ENCODE measurements at regions not wholly inside any gene's neighbourhood (a gene's known extent, or its start where the extent isn't known, plus 50 kb on each side); places are given as distances from the start of the nearest gene placed in this dataset.
"Not testable (repeated sequence)": the region's sequence is repeated elsewhere in the genome, so short reads cannot be mapped to it uniquely, and the experiment has no call there.

GRCh38 chr3:35849496-35849895 is 210.2 kb downstream of the ARPP21 start:
- Mint-ChIP-seq H3K4me1 (no peaks in the 10 kb centered on the region), H3K36me3 (no peaks in the 10 kb centered on the region), H3K27ac (no peak overlapping the region), H3K4me3 (no peak overlapping the region), H3K9me3 (no peaks in the 10 kb centered on the region), H3K27me3 (no peaks in the 10 kb centered on the region)
- CTCF ChIA-PET = no interaction called here
- DNase-seq = no peak

GRCh38 chr3:35849963-35850362 is 210.6 kb downstream of the ARPP21 start:
- CTCF ChIA-PET = no interaction called here
- Mint-ChIP-seq H3K4me3 (no peak overlapping the region), H3K9me3 (no peaks in the 10 kb centered on the region), H3K27ac (no peak overlapping the region), H3K36me3 (no peaks in the 10 kb centered on the region), H3K4me1 (no peaks in the 10 kb centered on the region), H3K27me3 (no peaks in the 10 kb centered on the region)
- no peak for DNase-seq

GRCh38 chr3:35857004-35857403 is 217.7 kb downstream of the ARPP21 start:
- Mint-ChIP-seq H3K4me3 (no peak overlapping the region), H3K27ac (no peak overlapping the region), H3K9me3 (no peaks in the 10 kb centered on the region), H3K4me1 (no peaks in the 10 kb centered on the region), H3K27me3 (no peaks in the 10 kb centered on the region), H3K36me3 (no peaks in the 10 kb centered on the region)
- CTCF ChIA-PET = no interaction called here
- no peak for DNase-seq

GRCh38 chr3:35862057-35862456 is 222.7 kb downstream of the ARPP21 start:
- Mint-ChIP-seq H3K27ac (no peak overlapping the region), H3K27me3 (no peaks in the 10 kb centered on the region), H3K4me3 (no peak overlapping the region), H3K36me3 (no peaks in the 10 kb centered on the region), H3K9me3 (no peaks in the 10 kb centered on the region), H3K4me1 (no peaks in the 10 kb centered on the region)
- CTCF ChIA-PET = no interaction called here
- DNase-seq = no peak

GRCh38 chr3:35864871-35865270 is 225.5 kb downstream of the ARPP21 start:
- Mint-ChIP-seq H3K27me3 (no peaks in the 10 kb centered on the region), H3K36me3 (no peaks in the 10 kb centered on the region), H3K27ac (no peak overlapping the region), H3K4me1 (no peaks in the 10 kb centered on the region), H3K4me3 (no peak overlapping the region), H3K9me3 (no peaks in the 10 kb centered on the region)
- no peak for DNase-seq
- CTCF ChIA-PET = no interaction called here

- CTCF ChIA-PET = no interaction called here
- Mint-ChIP-seq H3K27ac (no peak overlapping the region), H3K36me3 (no peaks in the 10 kb centered on the region), H3K4me1 (no peaks in the 10 kb centered on the region), H3K4me3 (no peak overlapping the region), H3K9me3 (no peaks in the 10 kb centered on the region), H3K27me3 (no peaks in the 10 kb centered on the region)
- DNase-seq = no peak
Observed at GRCh38 chr3:35867791-35868190, 228.5 kb downstream of the ARPP21 start.

GRCh38 chr3:35871009-35871408 is 231.7 kb downstream of the ARPP21 start:
- Mint-ChIP-seq H3K4me1 (no peaks in the 10 kb centered on the region), H3K36me3 (no peaks in the 10 kb centered on the region), H3K27ac (no peak overlapping the region), H3K4me3 (no peak overlapping the region), H3K27me3 (no peaks in the 10 kb centered on the region), H3K9me3 (no peaks in the 10 kb centered on the region)
- CTCF ChIA-PET = no interaction called here
- DNase-seq = no peak

GRCh38 chr3:35883929-35884328 is 244.6 kb downstream of the ARPP21 start:
- DNase-seq = no peak
- Mint-ChIP-seq H3K4me1 (no peaks in the 10 kb centered on the region), H3K4me3 (no peak overlapping the region), H3K36me3 (no peaks in the 10 kb centered on the region), H3K27ac (no peak overlapping the region), H3K9me3 (peaks cover 2% of the 10 kb centered on the region), H3K27me3 (no peaks in the 10 kb centered on the region)
- CTCF ChIA-PET = no interaction called here

GRCh38 chr3:35894735-35895134 is 255.4 kb downstream of the ARPP21 start:
- CTCF ChIA-PET = no interaction called here
- DNase-seq = no peak

GRCh38 chr3:35899245-35899644 is 259.9 kb downstream of the ARPP21 start:
- no peaks in the 10 kb centered on the region for H3K4me1 Mint-ChIP-seq
- CTCF ChIA-PET = no interaction called here
- H3K27ac Mint-ChIP-seq = no peak overlapping the region
- no peak overlapping the region for H3K4me3 Mint-ChIP-seq
- no peaks in the 10 kb centered on the region for H3K27me3 Mint-ChIP-seq
- no peak for DNase-seq
- no peaks in the 10 kb centered on the region for H3K36me3 Mint-ChIP-seq
- H3K9me3 Mint-ChIP-seq = no peaks in the 10 kb centered on the region

More at GRCh38 chr3:35894735-35895134, 255.4 kb downstream of the ARPP21 start:
- Mint-ChIP-seq H3K36me3 (no peaks in the 10 kb centered on the region), H3K4me1 (no peaks in the 10 kb centered on the region), H3K27ac (no peak overlapping the region), H3K27me3 (no peaks in the 10 kb centered on the region), H3K9me3 (no peaks in the 10 kb centered on the region), H3K4me3 (no peak overlapping the region)

- H3K4me1 Mint-ChIP-seq = no peaks in the 10 kb centered on the region
- H3K36me3 Mint-ChIP-seq = no peaks in the 10 kb centered on the region
- no peak overlapping the region for H3K4me3 Mint-ChIP-seq
- H3K9me3 Mint-ChIP-seq = no peaks in the 10 kb centered on the region
- no peaks in the 10 kb centered on the region for H3K27me3 Mint-ChIP-seq
- CTCF ChIA-PET = no interaction called here
- no peak overlapping the region for H3K27ac Mint-ChIP-seq
- no peak for DNase-seq
Observed at GRCh38 chr3:35900079-35900478, 260.8 kb downstream of the ARPP21 start.

- no peaks in the 10 kb centered on the region for H3K36me3 Mint-ChIP-seq
- peak; percentile 61 for DNase-seq
- no peaks in the 10 kb centered on the region for H3K4me1 Mint-ChIP-seq
- H3K27me3 Mint-ChIP-seq = no peaks in the 10 kb centered on the region
- H3K4me3 Mint-ChIP-seq = no peak overlapping the region
- H3K9me3 Mint-ChIP-seq = no peaks in the 10 kb centered on the region
- H3K27ac Mint-ChIP-seq = no peak overlapping the region
- CTCF ChIA-PET = interaction anchor here (0.9 to 1.4 kb wide), 2 partner anchors 11 to 791 kb away, joined by 3 to 4 read pairs; no protein-coding TSS in a partner anchor
Observed at GRCh38 chr3:35908366-35909232, 269.3 kb downstream of the ARPP21 start.

- DNase-seq = no peak
- no peaks in the 10 kb centered on the region for H3K36me3 Mint-ChIP-seq
- no peaks in the 10 kb centered on the region for H3K27me3 Mint-ChIP-seq
- CTCF ChIA-PET = no interaction called here
- H3K27ac Mint-ChIP-seq = no peak overlapping the region
- H3K4me1 Mint-ChIP-seq = no peaks in the 10 kb centered on the region
- no peaks in the 10 kb centered on the region for H3K9me3 Mint-ChIP-seq
- no peak overlapping the region for H3K4me3 Mint-ChIP-seq
Observed at GRCh38 chr3:35919160-35919559, 279.8 kb downstream of the ARPP21 start.

GRCh38 chr3:35921718-35922117 is 282.4 kb downstream of the ARPP21 start:
- CTCF ChIA-PET = interaction anchor here (0.6 kb wide), 1 partner anchor 484 kb away, joined by 3 read pairs; no protein-coding TSS in a partner anchor
- no peak overlapping the region for H3K4me3 Mint-ChIP-seq
- no peak for DNase-seq
- H3K4me1 Mint-ChIP-seq = no peaks in the 10 kb centered on the region
- no peaks in the 10 kb centered on the region for H3K36me3 Mint-ChIP-seq
- no peaks in the 10 kb centered on the region for H3K27me3 Mint-ChIP-seq
- no peak overlapping the region for H3K27ac Mint-ChIP-seq
- no peaks in the 10 kb centered on the region for H3K9me3 Mint-ChIP-seq

- peak; percentile 21 for DNase-seq
- H3K4me3 Mint-ChIP-seq, H3K9me3 Mint-ChIP-seq, H3K4me1 Mint-ChIP-seq, H3K27ac Mint-ChIP-seq, H3K36me3 Mint-ChIP-seq, H3K27me3 Mint-ChIP-seq: not testable (repeated sequence)
- CTCF ChIA-PET = interaction anchor here (0.6 kb wide), 1 partner anchor 291 kb away, joined by 3 read pairs; no protein-coding TSS in a partner anchor
Observed at GRCh38 chr3:35924070-35924469, 284.7 kb downstream of the ARPP21 start.

Data from activated naive CD4-positive, alpha-beta T cell treated with anti-CD3 and anti-CD28 coated beads, Interleukin-2, amount 10 ng/mL, durations not matched to agents 7 days and 5 days (primary cell).